Caco-2 (cell line): ENCODE measurements at regions not wholly inside any gene's neighbourhood (a gene's known extent, or its start where the extent isn't known, plus 50 kb on each side); places are given as distances from the start of the nearest gene placed in this dataset.

Experiments used
- BruUV-seq: library from RNA; stranded (reverse); fragments of 400-500 nt; replicated peaks from 2 replicates; lab custom pipeline; 2021; lab: Mats Ljungman, UMichigan
- CTCF ChIA-PET: fragments of 300-600 bp; sonication (Branson Sonifier 250); formaldehyde crosslinking; loops from one replicate; lab custom pipeline; 2022; ENCODE audit warnings: antibody characterized with exemption; lab: Charles Lee
- POLR2A ChIA-PET: fragments of 300-600 bp; sonication (Branson Sonifier 250); formaldehyde crosslinking; loops from one replicate; lab custom pipeline; 2022; ENCODE audit warnings: antibody characterized with exemption; lab: Charles Lee
- DNase-seq, 2 experiments: peaks; one replicate each; pipeline versions ENCODE4 v3.0.0 to v3.0.0-alpha.2; 2020 to 2022
- H3K27me3 ChIP-seq: replicated peaks from 2 replicates; pipeline ENCODE4 v1.6.0; 2011; ENCODE audit warnings: low read length; ENCODE audit not compliant: control insufficient read depth, insufficient read depth
- H3K36me3 ChIP-seq: 2 replicates; pipeline ENCODE4 v1.5.1; 2011; ENCODE audit warnings: low read length; ENCODE audit not compliant: control insufficient read depth, insufficient read depth
- H3K4me1 ChIP-seq: fragments of 250-450 bp; sonication (Bioruptor Pico); 2 replicates; pipeline ENCODE4 v1.5.1; 2020; ENCODE audit warnings: mild to moderate bottlenecking
- H3K4me3 ChIP-seq: 2 replicates; pipeline ENCODE4 v1.5.1; 2011; ENCODE audit warnings: low read depth, mild to moderate bottlenecking, control low read depth, low read length
- H3K9me3 ChIP-seq: fragments of 250-450 bp; sonication (Bioruptor Pico); 2 replicates; pipeline ENCODE4 v1.5.1; 2020; ENCODE audit warnings: mild to moderate bottlenecking, moderate library complexity
- H3K27ac Mint-ChIP-seq: one replicate; pipeline ENCODE4 v1.8.0; 2022; ENCODE audit warnings: mixed read lengths; ENCODE audit not compliant: unreplicated experiment
- H3K27me3 Mint-ChIP-seq: one replicate; pipeline ENCODE4 v1.8.0; 2022; ENCODE audit warnings: mixed read lengths; ENCODE audit not compliant: insufficient read depth, unreplicated experiment
- H3K36me3 Mint-ChIP-seq: one replicate; pipeline ENCODE4 v1.8.0; 2022; ENCODE audit warnings: mild to moderate bottlenecking, mixed read lengths; ENCODE audit not compliant: insufficient read depth, unreplicated experiment
- H3K4me1 Mint-ChIP-seq: one replicate; pipeline ENCODE4 v1.8.0; 2022; ENCODE audit warnings: low read depth, mixed read lengths; ENCODE audit not compliant: unreplicated experiment
- H3K4me3 Mint-ChIP-seq: one replicate; pipeline ENCODE4 v1.8.0; 2022; ENCODE audit warnings: mild to moderate bottlenecking, moderate library complexity, mixed read lengths; ENCODE audit not compliant: unreplicated experiment
- H3K9me3 Mint-ChIP-seq: one replicate; pipeline ENCODE4 v1.8.0; 2022; ENCODE audit warnings: mixed read lengths; ENCODE audit not compliant: unreplicated experiment
- intact Hi-C: fragments of 100-400 bp; cut with micrococcal nuclease; formaldehyde crosslinking; loops from one replicate; pipeline ENCODE4 v1.10.0; 2022; ENCODE audit not compliant: unreplicated experiment
- TF ChIP-seq, protein P1 (sequence below), 2 experiments: fragments of 200-600 bp in 1 of 2; IDR thresholded peaks; 1 replicate in 1 of 2; 2 replicates in 1 of 2; pipeline versions ENCODE4 v1.5.1 to v1.8.0; 2011 to 2022; ENCODE audit warnings: antibody characterized with exemption in 1 of 2, control low read depth in 1 of 2, inconsistent platforms in 1 of 2, low read depth in 1 of 2, low read length in 1 of 2, mild to moderate bottlenecking in 1 of 2, moderate library complexity in 1 of 2; ENCODE audit not compliant: insufficient read depth in 1 of 2, severe bottlenecking in 1 of 2, unreplicated experiment in 1 of 2

GRCh38 chr2:172667581-172668325, 67.9 kb upstream of the RAPGEF4 start:
- TF ChIP-seq, protein P1, sequence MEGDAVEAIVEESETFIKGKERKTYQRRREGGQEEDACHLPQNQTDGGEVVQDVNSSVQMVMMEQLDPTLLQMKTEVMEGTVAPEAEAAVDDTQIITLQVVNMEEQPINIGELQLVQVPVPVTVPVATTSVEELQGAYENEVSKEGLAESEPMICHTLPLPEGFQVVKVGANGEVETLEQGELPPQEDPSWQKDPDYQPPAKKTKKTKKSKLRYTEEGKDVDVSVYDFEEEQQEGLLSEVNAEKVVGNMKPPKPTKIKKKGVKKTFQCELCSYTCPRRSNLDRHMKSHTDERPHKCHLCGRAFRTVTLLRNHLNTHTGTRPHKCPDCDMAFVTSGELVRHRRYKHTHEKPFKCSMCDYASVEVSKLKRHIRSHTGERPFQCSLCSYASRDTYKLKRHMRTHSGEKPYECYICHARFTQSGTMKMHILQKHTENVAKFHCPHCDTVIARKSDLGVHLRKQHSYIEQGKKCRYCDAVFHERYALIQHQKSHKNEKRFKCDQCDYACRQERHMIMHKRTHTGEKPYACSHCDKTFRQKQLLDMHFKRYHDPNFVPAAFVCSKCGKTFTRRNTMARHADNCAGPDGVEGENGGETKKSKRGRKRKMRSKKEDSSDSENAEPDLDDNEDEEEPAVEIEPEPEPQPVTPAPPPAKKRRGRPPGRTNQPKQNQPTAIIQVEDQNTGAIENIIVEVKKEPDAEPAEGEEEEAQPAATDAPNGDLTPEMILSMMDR (IDR thresholded peaks at IDR 0.05; ENCODE audit: insufficient read depth in 1 of 2, low read depth in 1 of 2, low read length in 1 of 2, severe bottlenecking in 1 of 2, unreplicated experiment in 1 of 2): no peak
- POLR2A ChIA-PET: interaction anchor here (0.6 kb wide), 1 partner anchor 48 kb away, joined by 6 read pairs; no protein-coding TSS in a partner anchor
- Histone ChIP-seq H3K9me3 (peaks cover 9% of the 10 kb centered on the region), H3K4me3 (no peak overlapping the region), H3K27me3 (no peaks in the 10 kb centered on the region), H3K4me1 (no peaks in the 10 kb centered on the region), H3K36me3 (no peaks in the 10 kb centered on the region)
- CTCF ChIA-PET: no interaction called here
- Mint-ChIP-seq H3K4me3 (no peak overlapping the region), H3K4me1 (no peaks in the 10 kb centered on the region), H3K27ac (no peak overlapping the region), H3K36me3 (no peaks in the 10 kb centered on the region), H3K27me3 (no peaks in the 10 kb centered on the region), H3K9me3 (peaks cover 11% of the 10 kb centered on the region)
- no TSS peak for BruUV-seq
- no peak for DNase-seq
- intact Hi-C loops: no loop called here

- H3K4me1 ChIP-seq: no peaks in the 10 kb centered on the region
- H3K4me3 Mint-ChIP-seq: no peak overlapping the region
- POLR2A ChIA-PET: no interaction called here
- H3K4me3 ChIP-seq: no peak overlapping the region
- H3K9me3 ChIP-seq: no peaks in the 10 kb centered on the region
- H3K27me3 Mint-ChIP-seq: no peaks in the 10 kb centered on the region
- H3K36me3 ChIP-seq: no peaks in the 10 kb centered on the region
- H3K27ac Mint-ChIP-seq: no peak overlapping the region
- no peaks in the 10 kb centered on the region for H3K4me1 Mint-ChIP-seq
- no peaks in the 10 kb centered on the region for H3K36me3 Mint-ChIP-seq
- intact Hi-C loops: no loop called here
- CTCF ChIA-PET: no interaction called here
- DNase-seq: no peak
- no peaks in the 10 kb centered on the region for H3K9me3 Mint-ChIP-seq
- BruUV-seq: no TSS peak
- TF ChIP-seq, protein P1 (IDR thresholded peaks at IDR 0.05; ENCODE audit: insufficient read depth in 1 of 2, low read depth in 1 of 2, low read length in 1 of 2, severe bottlenecking in 1 of 2, unreplicated experiment in 1 of 2): no peak
- no peaks in the 10 kb centered on the region for H3K27me3 ChIP-seq
Measured at GRCh38 chr2:172671501-172671900, 64.1 kb upstream of the RAPGEF4 start.

DNA sequence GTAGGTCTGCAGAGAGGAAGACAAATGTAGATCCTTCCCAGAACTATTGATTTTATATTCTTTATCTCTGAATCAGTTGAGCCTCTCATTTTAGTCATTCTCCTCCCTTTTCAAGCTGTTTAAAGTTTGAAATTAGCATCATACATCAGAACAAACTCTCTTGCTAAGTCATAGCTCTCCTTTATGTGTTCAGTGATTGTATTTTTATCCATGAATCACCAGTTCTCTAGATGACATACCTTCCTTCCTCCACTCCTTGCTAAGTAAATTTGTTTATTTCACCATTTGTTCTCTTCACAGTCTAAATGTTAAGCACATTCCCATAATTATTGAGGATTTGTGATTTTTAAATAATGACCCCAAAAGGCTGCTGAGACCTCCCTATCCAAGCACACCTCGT, 63.5 kb upstream of the RAPGEF4 start:
- TF ChIP-seq, protein P1 (IDR thresholded peaks at IDR 0.05; ENCODE audit: insufficient read depth in 1 of 2, low read depth in 1 of 2, low read length in 1 of 2, severe bottlenecking in 1 of 2, unreplicated experiment in 1 of 2): no peak
- ChIA-PET POLR2A (no interaction called here), CTCF (no interaction called here)
- no peaks in the 10 kb centered on the region for H3K4me1 Mint-ChIP-seq
- no peak overlapping the region for H3K4me3 Mint-ChIP-seq
- BruUV-seq: no TSS peak
- no peaks in the 10 kb centered on the region for H3K4me1 ChIP-seq
- no peak for DNase-seq
- no peaks in the 10 kb centered on the region for H3K36me3 Mint-ChIP-seq
- H3K36me3 ChIP-seq: no peaks in the 10 kb centered on the region
- no peaks in the 10 kb centered on the region for H3K9me3 ChIP-seq
- no peaks in the 10 kb centered on the region for H3K27me3 ChIP-seq
- H3K27ac Mint-ChIP-seq: no peak overlapping the region
- no peak overlapping the region for H3K4me3 ChIP-seq
- no peaks in the 10 kb centered on the region for H3K27me3 Mint-ChIP-seq
- intact Hi-C loops: no loop called here
- H3K9me3 Mint-ChIP-seq: no peaks in the 10 kb centered on the region
